PFSK-1 (cell line): ENCODE measurements at regions not wholly inside any gene's neighbourhood (a gene's known extent, or its start where the extent isn't known, plus 50 kb on each side); places are given as distances from the start of the nearest gene placed in this dataset.

ENCODE experiments used
- POLR2AphosphoS5 ChIP-seq: IDR thresholded peaks from 2 replicates; pipeline ENCODE4 v1.6.1; 2012; ENCODE audit warnings: low read depth, mild to moderate bottlenecking, control low read depth, low read length, moderate library complexity
- REST ChIP-seq, 2 experiments: IDR thresholded peaks; 2 replicates each; pipeline versions ENCODE4 v1.6.1 to v1.8.0; 2011 to 2012; ENCODE audit warnings: low read depth in 2 of 2, low read length in 2 of 2, control low read depth in 1 of 2, inconsistent platforms in 1 of 2, mild to moderate bottlenecking in 1 of 2, moderate library complexity in 1 of 2; ENCODE audit not compliant: insufficient read depth in 1 of 2
- SIN3A ChIP-seq: IDR thresholded peaks from 2 replicates; pipeline ENCODE4 v1.6.1; 2012; ENCODE audit warnings: mild to moderate bottlenecking, low read length, moderate library complexity, borderline replicate concordance; ENCODE audit not compliant: insufficient read depth
- TAF1 ChIP-seq: IDR thresholded peaks from 2 replicates; pipeline ENCODE4 v1.6.1; 2012; ENCODE audit warnings: low read length, control low read depth, borderline replicate concordance; ENCODE audit not compliant: insufficient read depth

- TF ChIP-seq TAF1 (no peak), POLR2AphosphoS5 (no peak), SIN3A (no peak), REST (IDR thresholded peaks at IDR 0.05; ENCODE audit: insufficient read depth in 1 of 2, low read depth in 2 of 2, low read length in 2 of 2) (no peak)
Measured at GRCh38 chr11:109490953-109491635, 69.1 kb downstream of the C11orf87 start.
